PFSK-1 (cell line): ENCODE measurements at regions not wholly inside any gene's neighbourhood (a gene's known extent, or its start where the extent isn't known, plus 50 kb on each side); places are given as distances from the start of the nearest gene placed in this dataset.

ENCODE experiments used
- FOXP2 ChIP-seq: optimal IDR thresholded peaks from 2 replicates; pipeline ENCODE3; 2011; ENCODE audit warnings: borderline replicate concordance, control low read depth, inconsistent platforms; ENCODE audit not compliant: insufficient read depth; ENCODE audit errors: extremely low read length, extremely low read depth
- POLR2AphosphoS5 ChIP-seq: IDR thresholded peaks from 2 replicates; pipeline ENCODE4 v1.6.1; 2012; ENCODE audit warnings: low read depth, mild to moderate bottlenecking, control low read depth, low read length, moderate library complexity
- REST ChIP-seq, 2 experiments: IDR thresholded peaks; 2 replicates each; pipeline versions ENCODE4 v1.6.1 to v1.8.0; 2011 to 2012; ENCODE audit warnings: low read depth in 2 of 2, low read length in 2 of 2, control low read depth in 1 of 2, inconsistent platforms in 1 of 2, mild to moderate bottlenecking in 1 of 2, moderate library complexity in 1 of 2; ENCODE audit not compliant: insufficient read depth in 1 of 2
- SIN3A ChIP-seq: IDR thresholded peaks from 2 replicates; pipeline ENCODE4 v1.6.1; 2012; ENCODE audit warnings: mild to moderate bottlenecking, low read length, moderate library complexity, borderline replicate concordance; ENCODE audit not compliant: insufficient read depth
- TAF1 ChIP-seq: IDR thresholded peaks from 2 replicates; pipeline ENCODE4 v1.6.1; 2012; ENCODE audit warnings: low read length, control low read depth, borderline replicate concordance; ENCODE audit not compliant: insufficient read depth

GRCh38 chr5:39657943-39658342 is 233.2 kb upstream of the DAB2 start:
- no peak for TF ChIP-seq POLR2AphosphoS5
- TF ChIP-seq SIN3A: no peak

- no peak for TF ChIP-seq TAF1
- no peak for TF ChIP-seq SIN3A
- TF ChIP-seq FOXP2: no peak
- TF ChIP-seq REST (IDR thresholded peaks at IDR 0.05; ENCODE audit: insufficient read depth in 1 of 2, low read depth in 2 of 2, low read length in 2 of 2): no peak
- TF ChIP-seq POLR2AphosphoS5: no peak
Measured at GRCh38 chr5:39656600-39656999, 231.8 kb upstream of the DAB2 start.

GRCh38 chr5:39654715-39655114 is 229.9 kb upstream of the DAB2 start:
- TF ChIP-seq FOXP2 (no peak), SIN3A (no peak), POLR2AphosphoS5 (no peak), TAF1 (no peak), REST (IDR thresholded peaks at IDR 0.05; ENCODE audit: insufficient read depth in 1 of 2, low read depth in 2 of 2, low read length in 2 of 2) (no peak)

- TF ChIP-seq SIN3A: no peak
- TF ChIP-seq TAF1: no peak
- no peak for TF ChIP-seq FOXP2
- TF ChIP-seq REST (IDR thresholded peaks at IDR 0.05; ENCODE audit: insufficient read depth in 1 of 2, low read depth in 2 of 2, low read length in 2 of 2): no peak
- TF ChIP-seq POLR2AphosphoS5: no peak
Measured at GRCh38 chr5:39652036-39652435, 227.3 kb upstream of the DAB2 start.

- no peak for TF ChIP-seq TAF1
- TF ChIP-seq POLR2AphosphoS5: no peak
- TF ChIP-seq SIN3A: no peak
- TF ChIP-seq REST (IDR thresholded peaks at IDR 0.05; ENCODE audit: insufficient read depth in 1 of 2, low read depth in 2 of 2, low read length in 2 of 2): no peak
- no peak for TF ChIP-seq FOXP2
Measured at GRCh38 chr5:39650008-39650762, 225.4 kb upstream of the DAB2 start.
